ENCODE measurements at regions not wholly inside any gene's neighbourhood (a gene's known extent, or its start where the extent isn't known, plus 50 kb on each side); places are given as distances from the start of the nearest gene placed in this dataset.

DNA sequence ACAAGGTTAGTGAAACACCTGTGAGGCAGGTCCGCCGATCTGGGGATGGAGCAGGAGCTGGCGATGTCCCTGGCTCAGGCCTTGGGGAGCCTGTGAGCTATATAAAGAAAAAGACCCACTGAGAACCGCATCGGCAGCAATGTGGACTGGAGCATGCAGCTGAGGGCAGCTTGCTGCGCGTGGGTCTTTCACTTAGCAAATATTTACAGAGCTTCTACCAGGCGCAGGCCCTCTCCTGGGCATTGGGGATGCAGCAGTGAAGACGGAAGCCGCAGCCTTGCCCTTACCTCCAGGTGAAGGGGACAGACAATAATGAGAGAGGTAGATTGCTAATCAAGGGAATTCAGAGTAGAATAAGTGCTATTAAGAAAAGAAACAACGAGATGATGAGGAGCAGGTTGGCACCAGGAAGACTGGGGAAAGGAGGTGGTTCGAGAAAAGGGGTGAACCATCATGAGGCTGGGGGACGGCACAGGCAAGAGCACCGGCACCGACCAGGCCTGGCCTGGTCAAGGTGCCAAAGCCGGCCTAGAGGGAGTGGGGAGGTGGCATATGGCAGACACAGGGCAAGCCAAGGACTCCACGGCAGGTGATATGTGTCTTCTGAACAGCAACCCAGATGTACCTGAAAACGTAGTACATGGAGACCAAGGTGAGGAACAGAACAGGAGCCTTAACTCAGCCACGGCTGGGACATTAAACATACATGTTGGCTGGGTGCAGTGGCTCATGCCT is 60.7 kb upstream of the PAX7 start:
- Histone ChIP-seq H3K4me3 (ENCODE audit: low read depth, low read length) (no peak overlapping the region), H3K27me3 (ENCODE audit: control insufficient read depth, insufficient read depth, low read length) (peaks cover 1% of the 10 kb centered on the region), H3K36me3 (ENCODE audit: control insufficient read depth, insufficient read depth, low read length) (no peaks in the 10 kb centered on the region)
- TF ChIP-seq, protein P1, sequence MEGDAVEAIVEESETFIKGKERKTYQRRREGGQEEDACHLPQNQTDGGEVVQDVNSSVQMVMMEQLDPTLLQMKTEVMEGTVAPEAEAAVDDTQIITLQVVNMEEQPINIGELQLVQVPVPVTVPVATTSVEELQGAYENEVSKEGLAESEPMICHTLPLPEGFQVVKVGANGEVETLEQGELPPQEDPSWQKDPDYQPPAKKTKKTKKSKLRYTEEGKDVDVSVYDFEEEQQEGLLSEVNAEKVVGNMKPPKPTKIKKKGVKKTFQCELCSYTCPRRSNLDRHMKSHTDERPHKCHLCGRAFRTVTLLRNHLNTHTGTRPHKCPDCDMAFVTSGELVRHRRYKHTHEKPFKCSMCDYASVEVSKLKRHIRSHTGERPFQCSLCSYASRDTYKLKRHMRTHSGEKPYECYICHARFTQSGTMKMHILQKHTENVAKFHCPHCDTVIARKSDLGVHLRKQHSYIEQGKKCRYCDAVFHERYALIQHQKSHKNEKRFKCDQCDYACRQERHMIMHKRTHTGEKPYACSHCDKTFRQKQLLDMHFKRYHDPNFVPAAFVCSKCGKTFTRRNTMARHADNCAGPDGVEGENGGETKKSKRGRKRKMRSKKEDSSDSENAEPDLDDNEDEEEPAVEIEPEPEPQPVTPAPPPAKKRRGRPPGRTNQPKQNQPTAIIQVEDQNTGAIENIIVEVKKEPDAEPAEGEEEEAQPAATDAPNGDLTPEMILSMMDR (IDR thresholded peaks at IDR 0.05; ENCODE audit: insufficient read depth, low read length, severe bottlenecking) = no peak
- FAIRE-seq (no peak), DNase-seq (ENCODE audit: low read depth) (no peak)

DNA sequence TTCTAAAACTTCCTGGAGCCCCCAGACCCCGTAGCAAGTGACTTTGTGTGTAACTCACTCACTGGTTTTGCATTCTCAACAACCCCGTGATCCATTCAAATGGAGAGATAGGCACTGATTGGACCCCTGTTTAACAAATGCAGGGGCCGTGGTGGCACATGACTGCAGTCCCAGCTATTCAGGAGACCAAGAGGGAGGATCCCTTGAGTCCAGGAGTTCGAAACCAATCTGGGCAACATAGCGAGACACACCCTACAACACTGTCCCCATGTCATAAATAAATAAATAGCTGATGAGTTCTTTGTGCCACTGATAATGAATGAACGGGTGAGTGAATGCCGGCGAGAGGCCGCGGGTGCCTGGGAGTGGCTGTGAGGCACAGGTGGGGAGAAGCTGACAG is 59.4 kb upstream of the PAX7 start:
- TF ChIP-seq, protein P1 (IDR thresholded peaks at IDR 0.05; ENCODE audit: insufficient read depth, low read length, severe bottlenecking) = no peak
- H3K4me3 ChIP-seq (ENCODE audit: low read depth, low read length) = no peak overlapping the region
- no peaks in the 10 kb centered on the region for H3K36me3 ChIP-seq (ENCODE audit: control insufficient read depth, insufficient read depth, low read length)
- FAIRE-seq (no peak), DNase-seq (ENCODE audit: low read depth) (no peak)
- no peaks in the 10 kb centered on the region for H3K27me3 ChIP-seq (ENCODE audit: control insufficient read depth, insufficient read depth, low read length)

DNA sequence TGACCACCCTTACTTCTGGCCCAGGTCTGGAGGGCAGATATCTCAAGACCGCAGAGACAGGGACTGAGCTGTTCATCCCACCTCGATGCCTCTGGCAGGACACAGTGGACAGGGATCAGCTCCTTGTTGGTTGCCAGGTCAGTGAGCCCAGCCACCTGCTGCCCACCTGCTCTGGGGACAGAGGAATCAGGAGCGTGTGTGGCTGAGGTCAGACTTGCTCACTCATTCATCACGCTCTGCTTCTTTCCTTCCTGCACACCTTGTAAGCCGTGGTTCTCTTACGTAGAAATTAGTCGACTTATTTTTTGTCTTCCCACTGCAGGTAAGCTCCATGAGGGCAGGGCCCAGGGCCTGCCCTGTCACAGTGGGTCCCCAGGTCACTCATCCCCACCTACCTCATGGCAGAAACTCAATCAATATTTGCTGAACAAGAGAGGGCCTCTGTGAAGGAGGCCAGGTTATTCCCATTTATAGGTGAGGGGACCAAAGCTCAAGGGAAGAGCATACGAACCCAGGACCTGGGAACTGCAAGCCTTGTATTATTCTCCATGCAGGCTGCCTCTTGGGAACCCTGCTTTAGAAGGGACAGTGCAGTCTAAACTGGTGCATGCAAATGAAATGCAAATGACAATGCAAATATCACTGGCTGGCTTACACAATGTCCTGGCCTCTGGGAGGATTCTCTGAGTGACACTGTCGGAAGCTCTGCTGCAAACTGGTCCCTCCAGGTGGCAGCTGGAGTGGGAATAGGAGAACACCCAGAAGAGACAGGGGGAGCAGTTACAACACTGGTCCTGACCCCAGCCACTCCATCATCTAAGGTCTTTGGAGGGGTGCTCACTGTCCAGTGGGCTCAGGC is 58.4 kb upstream of the PAX7 start:
- Histone ChIP-seq H3K4me3 (ENCODE audit: low read depth, low read length) (no peak overlapping the region), H3K27me3 (ENCODE audit: control insufficient read depth, insufficient read depth, low read length) (no peaks in the 10 kb centered on the region), H3K36me3 (ENCODE audit: control insufficient read depth, insufficient read depth, low read length) (no peaks in the 10 kb centered on the region)
- FAIRE-seq (no peak), DNase-seq (ENCODE audit: low read depth) (no peak)
- TF ChIP-seq, protein P1 (IDR thresholded peaks at IDR 0.05; ENCODE audit: insufficient read depth, low read length, severe bottlenecking) = no peak

DNA sequence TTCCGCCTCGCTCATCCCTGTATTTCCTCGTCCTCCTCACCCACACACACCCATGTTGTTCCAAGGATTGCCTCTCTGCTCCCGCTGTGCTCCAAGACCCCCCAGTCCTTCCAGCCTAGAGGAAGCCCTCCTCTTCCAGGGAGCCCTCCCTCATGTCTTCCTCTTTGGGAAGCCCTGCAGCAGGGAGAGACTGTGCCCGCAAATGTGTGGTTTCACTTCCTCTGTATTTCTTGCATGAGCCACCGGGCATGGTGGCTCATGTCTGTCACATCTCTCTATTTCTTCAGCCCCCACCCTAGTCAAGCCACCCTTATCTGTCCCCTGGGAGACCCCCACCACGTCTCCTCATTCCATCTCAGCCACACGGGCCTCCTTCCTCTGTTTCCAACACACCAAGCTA is 57.5 kb upstream of the PAX7 start:
- no peaks in the 10 kb centered on the region for H3K36me3 ChIP-seq (ENCODE audit: control insufficient read depth, insufficient read depth, low read length)
- TF ChIP-seq, protein P1 (IDR thresholded peaks at IDR 0.05; ENCODE audit: insufficient read depth, low read length, severe bottlenecking) = no peak
- no peak for DNase-seq (ENCODE audit: low read depth)
- no peaks in the 10 kb centered on the region for H3K27me3 ChIP-seq (ENCODE audit: control insufficient read depth, insufficient read depth, low read length)
- no peak for FAIRE-seq
- no peak overlapping the region for H3K4me3 ChIP-seq (ENCODE audit: low read depth, low read length)

DNA sequence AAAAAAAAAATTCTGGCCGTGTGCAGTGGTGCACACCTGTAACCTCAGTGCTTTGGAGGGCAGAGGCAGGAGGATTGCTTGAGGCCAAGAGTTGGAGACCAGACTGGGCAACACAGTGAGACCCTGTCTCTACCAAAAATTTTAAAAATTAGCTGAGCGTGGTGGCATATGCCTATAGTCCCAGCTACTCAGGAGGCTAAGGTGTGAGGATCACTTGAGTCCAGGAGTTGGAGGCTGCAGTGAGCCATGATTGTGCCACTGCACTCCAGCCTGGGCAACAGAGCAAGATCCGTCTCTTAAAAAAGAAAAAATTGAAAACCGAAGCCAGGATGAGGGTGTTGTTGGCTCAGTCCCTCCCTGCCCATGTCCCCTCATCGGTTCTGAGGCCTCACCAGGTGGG is 55.9 kb upstream of the PAX7 start:
- no peak for DNase-seq (ENCODE audit: low read depth)
- TF ChIP-seq, protein P1 (IDR thresholded peaks at IDR 0.05; ENCODE audit: insufficient read depth, low read length, severe bottlenecking) = no peak
- Histone ChIP-seq H3K27me3 (ENCODE audit: control insufficient read depth, insufficient read depth, low read length) (no peaks in the 10 kb centered on the region), H3K36me3 (ENCODE audit: control insufficient read depth, insufficient read depth, low read length) (no peaks in the 10 kb centered on the region), H3K4me3 (ENCODE audit: low read depth, low read length) (no peak overlapping the region)
- no peak for FAIRE-seq

Data from bronchial epithelial cell (primary cell).